ENCODE measurements at regions not wholly inside any gene's neighbourhood (a gene's known extent, or its start where the extent isn't known, plus 50 kb on each side); places are given as distances from the start of the nearest gene placed in this dataset.

DNA sequence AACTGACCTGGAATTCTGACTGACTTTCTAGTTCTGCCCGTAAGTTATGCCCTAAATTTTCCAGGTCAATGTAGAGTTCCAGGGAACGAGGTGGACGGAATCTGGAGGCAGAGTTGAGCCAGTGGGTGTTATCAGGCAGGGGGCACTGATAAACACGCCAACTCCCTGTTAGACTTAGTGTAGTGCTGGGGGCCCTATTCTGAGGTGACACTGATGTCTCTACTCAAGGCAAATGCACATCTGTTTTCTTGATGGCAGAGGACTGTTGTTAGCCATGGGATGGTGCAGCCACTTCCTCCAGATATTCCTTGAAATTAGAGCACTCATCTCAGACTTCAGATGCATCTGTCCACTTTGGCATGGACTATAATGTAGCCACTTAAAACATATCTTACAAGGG, 83.5 kb downstream of the C9orf152 start:
- TF ChIP-seq, protein P1, sequence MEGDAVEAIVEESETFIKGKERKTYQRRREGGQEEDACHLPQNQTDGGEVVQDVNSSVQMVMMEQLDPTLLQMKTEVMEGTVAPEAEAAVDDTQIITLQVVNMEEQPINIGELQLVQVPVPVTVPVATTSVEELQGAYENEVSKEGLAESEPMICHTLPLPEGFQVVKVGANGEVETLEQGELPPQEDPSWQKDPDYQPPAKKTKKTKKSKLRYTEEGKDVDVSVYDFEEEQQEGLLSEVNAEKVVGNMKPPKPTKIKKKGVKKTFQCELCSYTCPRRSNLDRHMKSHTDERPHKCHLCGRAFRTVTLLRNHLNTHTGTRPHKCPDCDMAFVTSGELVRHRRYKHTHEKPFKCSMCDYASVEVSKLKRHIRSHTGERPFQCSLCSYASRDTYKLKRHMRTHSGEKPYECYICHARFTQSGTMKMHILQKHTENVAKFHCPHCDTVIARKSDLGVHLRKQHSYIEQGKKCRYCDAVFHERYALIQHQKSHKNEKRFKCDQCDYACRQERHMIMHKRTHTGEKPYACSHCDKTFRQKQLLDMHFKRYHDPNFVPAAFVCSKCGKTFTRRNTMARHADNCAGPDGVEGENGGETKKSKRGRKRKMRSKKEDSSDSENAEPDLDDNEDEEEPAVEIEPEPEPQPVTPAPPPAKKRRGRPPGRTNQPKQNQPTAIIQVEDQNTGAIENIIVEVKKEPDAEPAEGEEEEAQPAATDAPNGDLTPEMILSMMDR (IDR thresholded peaks at IDR 0.05; ENCODE audit: insufficient read depth, low read depth, low read length) = no peak
- TF ChIP-seq EZH2 (IDR thresholded peaks at IDR 0.05; ENCODE audit: insufficient read depth, low read length) = no peak
